ENCODE measurements at regions not wholly inside any gene's neighbourhood (a gene's known extent, or its start where the extent isn't known, plus 50 kb on each side); places are given as distances from the start of the nearest gene placed in this dataset.

GRCh38 chr11:110830747-110831146 lies 118.5 kb upstream of the ARHGAP20 start:
- no peak for TF ChIP-seq EP300 (IDR thresholded peaks at IDR 0.05; ENCODE audit: borderline replicate concordance in 1 of 2, control insufficient read depth in 1 of 2, low read depth in 2 of 2, low read length in 2 of 2)
- TF ChIP-seq, protein P1, sequence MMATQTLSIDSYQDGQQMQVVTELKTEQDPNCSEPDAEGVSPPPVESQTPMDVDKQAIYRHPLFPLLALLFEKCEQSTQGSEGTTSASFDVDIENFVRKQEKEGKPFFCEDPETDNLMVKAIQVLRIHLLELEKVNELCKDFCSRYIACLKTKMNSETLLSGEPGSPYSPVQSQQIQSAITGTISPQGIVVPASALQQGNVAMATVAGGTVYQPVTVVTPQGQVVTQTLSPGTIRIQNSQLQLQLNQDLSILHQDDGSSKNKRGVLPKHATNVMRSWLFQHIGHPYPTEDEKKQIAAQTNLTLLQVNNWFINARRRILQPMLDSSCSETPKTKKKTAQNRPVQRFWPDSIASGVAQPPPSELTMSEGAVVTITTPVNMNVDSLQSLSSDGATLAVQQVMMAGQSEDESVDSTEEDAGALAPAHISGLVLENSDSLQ (IDR thresholded peaks at IDR 0.05) = no peak
- no peak for TF ChIP-seq CTCF (IDR thresholded peaks at IDR 0.05 in 2 of 3, conservative IDR thresholded peaks at IDR 0.05 in 1 of 3; ENCODE audit: control insufficient read depth in 2 of 3, extremely low read depth in 1 of 3, insufficient read depth in 1 of 3, low read depth in 3 of 3, low read length in 3 of 3)
- TF ChIP-seq, protein P2, sequence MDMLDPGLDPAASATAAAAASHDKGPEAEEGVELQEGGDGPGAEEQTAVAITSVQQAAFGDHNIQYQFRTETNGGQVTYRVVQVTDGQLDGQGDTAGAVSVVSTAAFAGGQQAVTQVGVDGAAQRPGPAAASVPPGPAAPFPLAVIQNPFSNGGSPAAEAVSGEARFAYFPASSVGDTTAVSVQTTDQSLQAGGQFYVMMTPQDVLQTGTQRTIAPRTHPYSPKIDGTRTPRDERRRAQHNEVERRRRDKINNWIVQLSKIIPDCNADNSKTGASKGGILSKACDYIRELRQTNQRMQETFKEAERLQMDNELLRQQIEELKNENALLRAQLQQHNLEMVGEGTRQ (IDR thresholded peaks at IDR 0.05; ENCODE audit: borderline replicate concordance, low read depth, low read length) = no peak

All from GM12878 (cell line).